ENCODE measurements at regions not wholly inside any gene's neighbourhood (a gene's known extent, or its start where the extent isn't known, plus 50 kb on each side); places are given as distances from the start of the nearest gene placed in this dataset.

DNA sequence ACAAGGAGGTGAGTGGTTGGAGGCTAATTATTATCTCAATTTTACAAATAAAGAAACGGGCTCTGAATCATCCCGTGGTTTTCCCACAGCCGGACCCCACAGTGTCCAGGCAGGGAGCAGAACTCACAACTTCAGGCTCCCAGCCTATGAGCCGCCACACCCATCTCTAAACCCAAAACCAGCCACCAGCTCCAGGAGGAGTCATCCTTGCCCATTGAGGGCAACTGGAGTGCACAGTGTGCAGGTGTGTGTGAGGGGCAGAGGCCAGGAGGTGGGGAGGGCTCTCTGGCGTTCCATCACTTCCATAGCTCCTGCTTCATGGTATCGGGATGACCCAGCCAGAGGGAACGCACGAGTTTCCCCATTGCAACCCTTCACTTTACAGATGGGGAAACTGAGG is 144.5 kb downstream of the CYP26B1 start:
- TF ChIP-seq, protein P1, sequence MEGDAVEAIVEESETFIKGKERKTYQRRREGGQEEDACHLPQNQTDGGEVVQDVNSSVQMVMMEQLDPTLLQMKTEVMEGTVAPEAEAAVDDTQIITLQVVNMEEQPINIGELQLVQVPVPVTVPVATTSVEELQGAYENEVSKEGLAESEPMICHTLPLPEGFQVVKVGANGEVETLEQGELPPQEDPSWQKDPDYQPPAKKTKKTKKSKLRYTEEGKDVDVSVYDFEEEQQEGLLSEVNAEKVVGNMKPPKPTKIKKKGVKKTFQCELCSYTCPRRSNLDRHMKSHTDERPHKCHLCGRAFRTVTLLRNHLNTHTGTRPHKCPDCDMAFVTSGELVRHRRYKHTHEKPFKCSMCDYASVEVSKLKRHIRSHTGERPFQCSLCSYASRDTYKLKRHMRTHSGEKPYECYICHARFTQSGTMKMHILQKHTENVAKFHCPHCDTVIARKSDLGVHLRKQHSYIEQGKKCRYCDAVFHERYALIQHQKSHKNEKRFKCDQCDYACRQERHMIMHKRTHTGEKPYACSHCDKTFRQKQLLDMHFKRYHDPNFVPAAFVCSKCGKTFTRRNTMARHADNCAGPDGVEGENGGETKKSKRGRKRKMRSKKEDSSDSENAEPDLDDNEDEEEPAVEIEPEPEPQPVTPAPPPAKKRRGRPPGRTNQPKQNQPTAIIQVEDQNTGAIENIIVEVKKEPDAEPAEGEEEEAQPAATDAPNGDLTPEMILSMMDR (IDR thresholded peaks at IDR 0.05; ENCODE audit: poor library complexity, severe bottlenecking) = no peak
- TF ChIP-seq POLR2AphosphoS5 (IDR thresholded peaks at IDR 0.05) (no peak), EZH2 (IDR thresholded peaks at IDR 0.05; ENCODE audit: borderline replicate concordance, insufficient read depth, low read length, poor library complexity, severe bottlenecking) (no peak), EP300 (conservative IDR thresholded peaks at IDR 0.05; ENCODE audit: poor library complexity, severe bottlenecking) (no peak), RAD21 (conservative IDR thresholded peaks at IDR 0.05) (no peak), SMC3 (conservative IDR thresholded peaks at IDR 0.05; ENCODE audit: poor library complexity) (no peak), TAF1 (IDR thresholded peaks at IDR 0.05; ENCODE audit: low read depth) (no peak), MXI1 (conservative IDR thresholded peaks at IDR 0.05; ENCODE audit: poor library complexity, severe bottlenecking) (no peak)
- TF ChIP-seq, protein P2, sequence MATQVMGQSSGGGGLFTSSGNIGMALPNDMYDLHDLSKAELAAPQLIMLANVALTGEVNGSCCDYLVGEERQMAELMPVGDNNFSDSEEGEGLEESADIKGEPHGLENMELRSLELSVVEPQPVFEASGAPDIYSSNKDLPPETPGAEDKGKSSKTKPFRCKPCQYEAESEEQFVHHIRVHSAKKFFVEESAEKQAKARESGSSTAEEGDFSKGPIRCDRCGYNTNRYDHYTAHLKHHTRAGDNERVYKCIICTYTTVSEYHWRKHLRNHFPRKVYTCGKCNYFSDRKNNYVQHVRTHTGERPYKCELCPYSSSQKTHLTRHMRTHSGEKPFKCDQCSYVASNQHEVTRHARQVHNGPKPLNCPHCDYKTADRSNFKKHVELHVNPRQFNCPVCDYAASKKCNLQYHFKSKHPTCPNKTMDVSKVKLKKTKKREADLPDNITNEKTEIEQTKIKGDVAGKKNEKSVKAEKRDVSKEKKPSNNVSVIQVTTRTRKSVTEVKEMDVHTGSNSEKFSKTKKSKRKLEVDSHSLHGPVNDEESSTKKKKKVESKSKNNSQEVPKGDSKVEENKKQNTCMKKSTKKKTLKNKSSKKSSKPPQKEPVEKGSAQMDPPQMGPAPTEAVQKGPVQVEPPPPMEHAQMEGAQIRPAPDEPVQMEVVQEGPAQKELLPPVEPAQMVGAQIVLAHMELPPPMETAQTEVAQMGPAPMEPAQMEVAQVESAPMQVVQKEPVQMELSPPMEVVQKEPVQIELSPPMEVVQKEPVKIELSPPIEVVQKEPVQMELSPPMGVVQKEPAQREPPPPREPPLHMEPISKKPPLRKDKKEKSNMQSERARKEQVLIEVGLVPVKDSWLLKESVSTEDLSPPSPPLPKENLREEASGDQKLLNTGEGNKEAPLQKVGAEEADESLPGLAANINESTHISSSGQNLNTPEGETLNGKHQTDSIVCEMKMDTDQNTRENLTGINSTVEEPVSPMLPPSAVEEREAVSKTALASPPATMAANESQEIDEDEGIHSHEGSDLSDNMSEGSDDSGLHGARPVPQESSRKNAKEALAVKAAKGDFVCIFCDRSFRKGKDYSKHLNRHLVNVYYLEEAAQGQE (IDR thresholded peaks at IDR 0.05; ENCODE audit: borderline replicate concordance) = no peak

Data from neural cell (in vitro differentiated cells).